Neural crest cell (in vitro differentiated cells): ENCODE measurements at regions not wholly inside any gene's neighbourhood (a gene's known extent, or its start where the extent isn't known, plus 50 kb on each side); places are given as distances from the start of the nearest gene placed in this dataset.

ENCODE experiments used
- DNase-seq: peaks from one replicate; pipeline ENCODE4 v3.0.0; 2021; ENCODE audit warnings: low read depth, mixed read lengths, low spot score
- H3K27ac Mint-ChIP-seq: one replicate; pipeline ENCODE4 v1.8.0; 2021; ENCODE audit warnings: mild to moderate bottlenecking, mixed read lengths; ENCODE audit not compliant: unreplicated experiment
- H3K27me3 Mint-ChIP-seq: 2 replicates; pipeline ENCODE4 v1.8.0; 2021; ENCODE audit warnings: low read depth, mild to moderate bottlenecking, mixed read lengths
- H3K36me3 Mint-ChIP-seq: 2 replicates; pipeline ENCODE4 v1.8.0; 2021; ENCODE audit warnings: low read depth, mild to moderate bottlenecking, mixed read lengths
- H3K4me1 Mint-ChIP-seq: 2 replicates; pipeline ENCODE4 v1.8.0; 2021; ENCODE audit warnings: mixed read lengths
- H3K4me3 Mint-ChIP-seq: one replicate; pipeline ENCODE4 v1.8.0; 2021; ENCODE audit warnings: mild to moderate bottlenecking, mixed read lengths
- H3K9me3 Mint-ChIP-seq: 2 replicates; pipeline ENCODE4 v1.8.0; 2021; ENCODE audit warnings: mixed read lengths
- CTCF ChIP-seq: fragments of 200-600 bp; sonication (generic); conservative IDR thresholded peaks from 2 replicates; pipeline ENCODE4 v1.5.0; 2021; ENCODE audit warnings: antibody characterized with exemption, mild to moderate bottlenecking

GRCh38 chr13:84399320-84400085, 517.2 kb upstream of the SLITRK1 start:
- no peaks in the 10 kb centered on the region for H3K27me3 Mint-ChIP-seq
- H3K36me3 Mint-ChIP-seq, result peaks cover 7% of the 10 kb centered on the region
- H3K4me1 Mint-ChIP-seq, result no peaks in the 10 kb centered on the region
- peaks cover 21% of the 10 kb centered on the region for H3K9me3 Mint-ChIP-seq
- no peak for TF ChIP-seq CTCF
- DNase-seq, result no peak
- H3K27ac Mint-ChIP-seq, result no peak overlapping the region
- no peak overlapping the region for H3K4me3 Mint-ChIP-seq

- DNase-seq, result no peak
- TF ChIP-seq CTCF, result no peak
- H3K4me3 Mint-ChIP-seq, result no peak overlapping the region
- peaks cover 2% of the 10 kb centered on the region for H3K36me3 Mint-ChIP-seq
- H3K27me3 Mint-ChIP-seq, result no peaks in the 10 kb centered on the region
- H3K4me1 Mint-ChIP-seq, result no peaks in the 10 kb centered on the region
- H3K27ac Mint-ChIP-seq, result no peak overlapping the region
- H3K9me3 Mint-ChIP-seq, result peaks cover 21% of the 10 kb centered on the region
Measured at GRCh38 chr13:84393981-84394625, 511.8 kb upstream of the SLITRK1 start.

GRCh38 chr13:84380866-84381265, 498.6 kb upstream of the SLITRK1 start:
- Mint-ChIP-seq H3K4me3 (no peak overlapping the region), H3K36me3 (no peaks in the 10 kb centered on the region), H3K9me3 (peaks cover 7% of the 10 kb centered on the region), H3K27me3 (no peaks in the 10 kb centered on the region), H3K4me1 (no peaks in the 10 kb centered on the region), H3K27ac (no peak overlapping the region)
- TF ChIP-seq CTCF, result no peak
- DNase-seq, result no peak

- Mint-ChIP-seq H3K27ac (no peak overlapping the region), H3K9me3 (peaks cover 2% of the 10 kb centered on the region), H3K27me3 (no peaks in the 10 kb centered on the region), H3K4me3 (no peak overlapping the region), H3K4me1 (no peaks in the 10 kb centered on the region), H3K36me3 (no peaks in the 10 kb centered on the region)
- DNase-seq, result no peak
- TF ChIP-seq CTCF, result no peak
Measured at GRCh38 chr13:84377106-84377505, 494.8 kb upstream of the SLITRK1 start.

- Mint-ChIP-seq H3K27me3 (no peaks in the 10 kb centered on the region), H3K9me3 (no peaks in the 10 kb centered on the region), H3K27ac (no peak overlapping the region), H3K4me3 (no peak overlapping the region), H3K36me3 (no peaks in the 10 kb centered on the region), H3K4me1 (no peaks in the 10 kb centered on the region)
- TF ChIP-seq CTCF, result no peak
- no peak for DNase-seq
Measured at GRCh38 chr13:84366506-84366905, 484.2 kb upstream of the SLITRK1 start.
